Loucy (cell line): ENCODE measurements at regions not wholly inside any gene's neighbourhood (a gene's known extent, or its start where the extent isn't known, plus 50 kb on each side); places are given as distances from the start of the nearest gene placed in this dataset.

ENCODE experiments used
- H2AFZ ChIP-seq: fragments of 200-600 bp; sonication (generic); 2 replicates; pipeline ENCODE4 v1.6.0; 2016; ENCODE audit warnings: antibody characterized with exemption, mild to moderate bottlenecking, low read length, moderate library complexity
- H3F3A ChIP-seq: fragments of 200-600 bp; 2 replicates; pipeline ENCODE4 v1.6.0; 2016; ENCODE audit warnings: antibody characterized with exemption, low read depth, mild to moderate bottlenecking
- H3K27me3 ChIP-seq: fragments of 200-600 bp; sonication (generic); 2 replicates; pipeline ENCODE4 v1.6.1; 2014; ENCODE audit warnings: low read length, mild to moderate bottlenecking; ENCODE audit not compliant: insufficient read depth, poor library complexity, severe bottlenecking
- H3K36me3 ChIP-seq: fragments of 200-600 bp; sonication (generic); 2 replicates; pipeline ENCODE4 v1.6.1; 2016; ENCODE audit warnings: low read length; ENCODE audit not compliant: insufficient read depth
- H3K4me1 ChIP-seq: fragments of 200-600 bp; sonication (generic); 2 replicates; pipeline ENCODE4 v1.5.1; 2014; ENCODE audit warnings: low read length, mild to moderate bottlenecking; ENCODE audit not compliant: insufficient read depth, poor library complexity, severe bottlenecking
- H3K4me2 ChIP-seq: fragments of 200-600 bp; sonication (generic); 2 replicates; pipeline ENCODE4 v1.6.0; 2014; ENCODE audit warnings: antibody characterized with exemption, low read length, low read depth, mild to moderate bottlenecking; ENCODE audit not compliant: poor library complexity, severe bottlenecking
- H3K4me3 ChIP-seq: fragments of 200-600 bp; sonication (generic); 2 replicates; pipeline ENCODE4 v1.5.1; 2014; ENCODE audit warnings: low read length, mild to moderate bottlenecking, mixed read lengths; ENCODE audit not compliant: poor library complexity, severe bottlenecking
- H3K79me2 ChIP-seq: fragments of 200-600 bp; sonication (generic); 2 replicates; pipeline ENCODE4 v1.6.1; 2014; ENCODE audit warnings: low read length; ENCODE audit not compliant: insufficient read depth
- H3K9ac ChIP-seq: fragments of 200-600 bp; sonication (generic); 2 replicates; pipeline ENCODE4 v1.6.0; 2014; ENCODE audit warnings: mild to moderate bottlenecking, low read depth, low read length, moderate library complexity; ENCODE audit not compliant: poor library complexity, severe bottlenecking
- H3K9me2 ChIP-seq: fragments of 200-600 bp; sonication (generic); replicated peaks from 2 replicates; pipeline ENCODE4 v1.6.1; 2016; ENCODE audit warnings: low read depth, low read length, mixed read lengths
- H3K9me3 ChIP-seq: fragments of 200-600 bp; sonication (generic); 2 replicates; pipeline ENCODE4 v1.6.1; 2014; ENCODE audit warnings: mild to moderate bottlenecking, antibody characterized with exemption, low read length, low read depth; ENCODE audit not compliant: insufficient read depth
- H4K20me1 ChIP-seq: fragments of 200-600 bp; sonication (generic); 2 replicates; pipeline ENCODE4 v1.6.0; 2014; ENCODE audit warnings: antibody characterized with exemption, low read length, mild to moderate bottlenecking; ENCODE audit not compliant: insufficient read depth, poor library complexity, severe bottlenecking
- CTCF ChIP-seq: fragments of 200-600 bp; sonication (generic); conservative IDR thresholded peaks from 2 replicates; pipeline ENCODE4 v1.5.1; 2014; ENCODE audit warnings: mild to moderate bottlenecking, antibody characterized with exemption, low read length
- EZH2phosphoT487 ChIP-seq: fragments of 200-600 bp; IDR thresholded peaks from 2 replicates; pipeline ENCODE4 v1.6.1; 2018; ENCODE audit warnings: antibody characterized with exemption, mild to moderate bottlenecking, moderate library complexity, borderline replicate concordance

- H3K9me2 ChIP-seq: no peaks in the 10 kb centered on the region
- no peak overlapping the region for H2AFZ ChIP-seq
- peak overlapping the region; percentile 52 for H3K4me2 ChIP-seq
- no peaks in the 10 kb centered on the region for H3K27me3 ChIP-seq
- H3K79me2 ChIP-seq: no peaks in the 10 kb centered on the region
- H3K9ac ChIP-seq: no peak overlapping the region
- H3F3A ChIP-seq: peaks cover 11% of the 10 kb centered on the region
- H3K4me3 ChIP-seq: peak overlapping the region; percentile 6
- no peaks in the 10 kb centered on the region for H3K36me3 ChIP-seq
- H4K20me1 ChIP-seq: no peaks in the 10 kb centered on the region
- TF ChIP-seq EZH2phosphoT487: peak; percentile 29; the same call in 1 of the 2 replicates
- no peak for TF ChIP-seq CTCF
- H3K4me1 ChIP-seq: peaks cover 54% of the 10 kb centered on the region
- H3K9me3 ChIP-seq: no peaks in the 10 kb centered on the region
Measured at GRCh38 chr15:47364230-47365141, 352.8 kb upstream of the SEMA6D start.

GRCh38 chr15:47366884-47367283 is 350.4 kb upstream of the SEMA6D start:
- Histone ChIP-seq H3K27me3 (no peaks in the 10 kb centered on the region), H3K36me3 (no peaks in the 10 kb centered on the region), H3K9me2 (no peaks in the 10 kb centered on the region), H3K79me2 (no peaks in the 10 kb centered on the region), H3K4me3 (no peak overlapping the region), H3K9ac (no peak overlapping the region), H3K4me2 (no peak overlapping the region), H3F3A (peaks cover 11% of the 10 kb centered on the region), H4K20me1 (no peaks in the 10 kb centered on the region), H3K9me3 (no peaks in the 10 kb centered on the region), H2AFZ (no peak overlapping the region), H3K4me1 (peaks cover 55% of the 10 kb centered on the region)
- TF ChIP-seq CTCF (no peak), EZH2phosphoT487 (no peak)

GRCh38 chr15:47367726-47368390 is 349.4 kb upstream of the SEMA6D start:
- Histone ChIP-seq H2AFZ (no peak overlapping the region), H3K9ac (no peak overlapping the region), H3K4me1 (peaks cover 48% of the 10 kb centered on the region), H3K36me3 (no peaks in the 10 kb centered on the region), H3K79me2 (no peaks in the 10 kb centered on the region), H3K9me2 (no peaks in the 10 kb centered on the region), H3K9me3 (no peaks in the 10 kb centered on the region), H3F3A (peaks cover 11% of the 10 kb centered on the region), H3K4me3 (no peak overlapping the region), H4K20me1 (no peaks in the 10 kb centered on the region), H3K4me2 (no peak overlapping the region), H3K27me3 (no peaks in the 10 kb centered on the region)
- TF ChIP-seq EZH2phosphoT487: no peak
- no peak for TF ChIP-seq CTCF
